ENCODE measurements at regions not wholly inside any gene's neighbourhood (a gene's known extent, or its start where the extent isn't known, plus 50 kb on each side); places are given as distances from the start of the nearest gene placed in this dataset.

DNA sequence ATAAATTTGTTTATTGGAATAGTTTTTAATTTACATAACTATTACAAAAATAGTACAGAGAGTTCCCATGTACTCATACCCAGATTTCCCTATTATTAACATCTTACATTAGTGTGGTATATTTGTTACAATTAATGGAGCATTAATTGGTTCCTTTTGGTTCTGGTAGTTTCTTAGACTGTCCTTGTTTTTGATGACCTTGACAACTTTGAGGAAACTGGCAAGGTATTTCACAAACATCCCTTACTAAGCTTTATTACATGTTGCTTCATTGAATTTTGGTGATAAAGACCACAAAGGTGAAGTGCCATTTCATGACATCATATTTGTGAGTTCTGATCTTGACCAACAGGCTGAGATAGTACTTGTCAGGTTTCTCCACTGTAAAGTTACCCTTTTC, 379.0 kb upstream of the GCFC2 start:
- no peak for TF ChIP-seq CTCF (IDR thresholded peaks at IDR 0.05; ENCODE audit: extremely low read depth in 1 of 2, insufficient read depth in 1 of 2, low read depth in 1 of 2, low read length in 2 of 2)
- no peak for TF ChIP-seq MYC (IDR thresholded peaks at IDR 0.05; ENCODE audit: low read depth, low read length)
- no peak for TF ChIP-seq POLR2AphosphoS5 (IDR thresholded peaks at IDR 0.05; ENCODE audit: insufficient read depth, low read depth, low read length)
- no peak for TF ChIP-seq MAX (IDR thresholded peaks at IDR 0.05; ENCODE audit: insufficient read depth, insufficient read length)
- no peak for TF ChIP-seq POLR2A (IDR thresholded peaks at IDR 0.05; ENCODE audit: low read depth, low read length)
- no peak for TF ChIP-seq EZH2 (IDR thresholded peaks at IDR 0.05; ENCODE audit: borderline replicate concordance, low read depth, low read length, severe bottlenecking)

Data from endothelial cell of umbilical vein (primary cell).